ENCODE measurements at regions not wholly inside any gene's neighbourhood (a gene's known extent, or its start where the extent isn't known, plus 50 kb on each side); places are given as distances from the start of the nearest gene placed in this dataset.

GRCh38 chr12:65628061-65628460, 196.2 kb upstream of the HMGA2 start:
- Histone ChIP-seq H3K4me1 (peaks cover 0 to 16% (median 4%) of the 10 kb centered on the region in 4 donors), H3K27me3 (no peaks in the 10 kb centered on the region), H3K27ac (no peak overlapping the region), H3K9me3 (no peaks in the 10 kb centered on the region), H3K36me3 (no peaks in the 10 kb centered on the region), H3K4me3 (no peak overlapping the region)
- TF ChIP-seq CTCF (IDR thresholded peaks at IDR 0.05) (no peak), EP300 (IDR thresholded peaks at IDR 0.05) (no peak), POLR2A (IDR thresholded peaks at IDR 0.05) (no peak)
- DNase-seq (ENCODE audit: low spot score in 2 of 2) = no peak

GRCh38 chr12:65630555-65630954, 193.7 kb upstream of the HMGA2 start:
- Histone ChIP-seq H3K9me3 (no peaks in the 10 kb centered on the region), H3K4me3 (no peak overlapping the region), H3K27ac (no peak overlapping the region), H3K4me1 (peaks cover 0 to 16% (median 4%) of the 10 kb centered on the region in 4 donors), H3K27me3 (no peaks in the 10 kb centered on the region), H3K36me3 (no peaks in the 10 kb centered on the region)
- WGBS, 2 donors = 79 to 85% methylated on average over 3 of the region's 3 CpGs
- no peak for DNase-seq (ENCODE audit: low spot score in 2 of 2)
- no peak for TF ChIP-seq CTCF (IDR thresholded peaks at IDR 0.05)
- TF ChIP-seq POLR2A (IDR thresholded peaks at IDR 0.05) = no peak
- no peak for TF ChIP-seq EP300 (IDR thresholded peaks at IDR 0.05)

GRCh38 chr12:65631621-65632111, 192.6 kb upstream of the HMGA2 start:
- Histone ChIP-seq H3K27ac (peak overlapping the region in 2 of 4 donors; percentile 38 to 73), H3K9me3 (no peaks in the 10 kb centered on the region), H3K4me3 (no peak overlapping the region), H3K36me3 (no peaks in the 10 kb centered on the region), H3K4me1 (peaks cover 0 to 16% (median 4%) of the 10 kb centered on the region in 4 donors), H3K27me3 (no peaks in the 10 kb centered on the region)
- TF ChIP-seq POLR2A (IDR thresholded peaks at IDR 0.05) (no peak), CTCF (IDR thresholded peaks at IDR 0.05) (no peak), EP300 (IDR thresholded peaks at IDR 0.05) (peak in 1 of 2 donors; percentile 71)
- peak in 1 of 2 donors; percentile 52 for DNase-seq (ENCODE audit: low spot score in 2 of 2)
- 31 to 35% methylated on average over 8 of the region's 8 CpGs for WGBS, 2 donors

- no peak for TF ChIP-seq POLR2A (IDR thresholded peaks at IDR 0.05)
Observed at GRCh38 chr12:65632131-65632855, 192.0 kb upstream of the HMGA2 start.

GRCh38 chr12:65634061-65634460, 190.2 kb upstream of the HMGA2 start:
- no peaks in the 10 kb centered on the region for H3K9me3 ChIP-seq
- H3K27ac ChIP-seq = no peak overlapping the region
- no peaks in the 10 kb centered on the region for H3K27me3 ChIP-seq
- TF ChIP-seq CTCF (IDR thresholded peaks at IDR 0.05) = no peak
- no peak for TF ChIP-seq POLR2A (IDR thresholded peaks at IDR 0.05)
- TF ChIP-seq EP300 (IDR thresholded peaks at IDR 0.05) = no peak
- H3K4me1 ChIP-seq = peaks cover 0 to 16% (median 4%) of the 10 kb centered on the region in 4 donors
- H3K36me3 ChIP-seq = no peaks in the 10 kb centered on the region
- H3K4me3 ChIP-seq = no peak overlapping the region
- WGBS, 2 donors = 83 to 94% methylated on average over 3 of the region's 3 CpGs
- no peak for DNase-seq (ENCODE audit: low spot score in 2 of 2)

More at GRCh38 chr12:65632131-65632855, 192.0 kb upstream of the HMGA2 start:
- Histone ChIP-seq H3K4me3 (no peak overlapping the region), H3K9me3 (no peaks in the 10 kb centered on the region), H3K27me3 (no peaks in the 10 kb centered on the region), H3K36me3 (no peaks in the 10 kb centered on the region), H3K27ac (peak overlapping the region in 2 of 4 donors; percentile 38 to 56), H3K4me1 (peaks cover 0 to 16% (median 4%) of the 10 kb centered on the region in 4 donors)
- 88 to 90% methylated on average over 5 of the region's 5 CpGs for WGBS, 2 donors
- DNase-seq (ENCODE audit: low spot score in 2 of 2) = no peak
